Pancreas (tissue), 10 donors: ENCODE measurements at regions not wholly inside any gene's neighbourhood (a gene's known extent, or its start where the extent isn't known, plus 50 kb on each side); places are given as distances from the start of the nearest gene placed in this dataset.

ENCODE experiments used
- ATAC-seq, 4 donors: fragments of 200-7000 bp; cut with Tn5 transposase; one replicate each; pipeline versions ENCODE4 v1.8.0 to v1.9.1; 2020; ENCODE audit warnings: mild to moderate bottlenecking in 4 of 4, moderate library complexity in 4 of 4
- DNase-seq, 6 donors: peaks; one replicate each; pipeline ENCODE4 v3.0.0-alpha.2; 2020
- FAIRE-seq: peaks from 2 replicates; lab custom pipeline; 2012; peaks lifted over from hg19 to GRCh38; lab: Jason Lieb, UNC
- H3K27ac ChIP-seq, 4 donors: fragments of 200-600 bp; sonication (generic); 1 replicate in 3 of 4; 2 replicates in 1 of 4; pipeline versions ENCODE4 v1.5.0 to v1.8.0; 2020
- H3K27me3 ChIP-seq, 4 donors: fragments of 200-600 bp; one replicate each; pipeline ENCODE4 v1.8.0; 2021
- H3K36me3 ChIP-seq, 3 donors: fragments of 200-600 bp; sonication (generic) in 1 of 3; one replicate each; pipeline versions ENCODE4 v1.5.0 to v1.8.0; 2020 to 2021
- H3K4me1 ChIP-seq, 3 donors: fragments of 200-600 bp; one replicate each; pipeline ENCODE4 v1.8.0; 2021
- H3K4me3 ChIP-seq, 4 donors: fragments of 200-600 bp; sonication (generic) in 2 of 4; one replicate each; pipeline versions ENCODE4 v1.5.0 to v1.8.0; 2020 to 2021
- H3K9me3 ChIP-seq, 4 donors: fragments of 200-600 bp; one replicate each; pipeline ENCODE4 v1.8.0; 2021
- CTCF ChIP-seq, 4 donors: fragments of 200-600 bp; sonication (generic) in 3 of 4; IDR thresholded peaks; one replicate each; pipeline versions ENCODE4 v1.5.0 to v1.8.0; 2021; ENCODE audit warnings: antibody characterized with exemption in 4 of 4
- WGBS, 2 donors: extraction: QIAGEN DNeasy Blood & Tissue Kit; methylation state at CpG; one replicate each; pipeline ENCODE4 v1.1.7; 2013; 5-methylcytosine and 5-hydroxymethylcytosine counted together
- intact Hi-C, 3 donors: fragments of 100-400 bp; cut with DNase I; formaldehyde crosslinking; loops; one replicate each; pipeline versions ENCODE4 v1.11.1 to v1.14.2; 2022
- donor health status: healthy with polysubstance abuse.
- donor health status: DM: no; HTN: no; CAD: no; lungs with moderate emphysema.
- donor health status: DM: no; HTN: no; CAD: no.
- donor health status: control.
- donor health status: control.
- donor health status: Bipolar disorder and iron deficiency.
- donor health status: DM: yes; HTN: yes; CAD: no.
- donor health status: DM: no; HTN: no; CAD: no.
- donor health status: DM: no; HTN: no; CAD: no.
- donor health status: DM: yes; HTN: yes; CAD: no.

GRCh38 chr3:182618981-182619591 is 174.2 kb upstream of the ATP11B start:
- ATAC-seq, result no peak
- no peak for TF ChIP-seq CTCF (IDR thresholded peaks at IDR 0.05)
- H3K9me3 ChIP-seq, result no peaks in the 10 kb centered on the region
- intact Hi-C loops, result no loop called here
- no peaks in the 10 kb centered on the region for H3K27me3 ChIP-seq
- no peaks in the 10 kb centered on the region for H3K4me1 ChIP-seq
- H3K27ac ChIP-seq, result no peak overlapping the region
- no peak overlapping the region for H3K4me3 ChIP-seq
- no peak for FAIRE-seq
- H3K36me3 ChIP-seq, result no peaks in the 10 kb centered on the region
- WGBS, 2 donors, result 78 to 85% methylated on average over 9 of the region's 9 CpGs
- no peak for DNase-seq

GRCh38 chr3:182620723-182621434 is 172.4 kb upstream of the ATP11B start:
- no peaks in the 10 kb centered on the region for H3K4me1 ChIP-seq
- no peaks in the 10 kb centered on the region for H3K36me3 ChIP-seq
- no peak overlapping the region for H3K4me3 ChIP-seq
- no peak for ATAC-seq
- TF ChIP-seq CTCF (IDR thresholded peaks at IDR 0.05), result no peak
- H3K27ac ChIP-seq, result no peak overlapping the region
- no peaks in the 10 kb centered on the region for H3K27me3 ChIP-seq
- intact Hi-C loops, result no loop called here
- no peak for FAIRE-seq
- no peaks in the 10 kb centered on the region for H3K9me3 ChIP-seq
- DNase-seq, result no peak

GRCh38 chr3:182621435-182622240 is 171.7 kb upstream of the ATP11B start:
- H3K27ac ChIP-seq, result no peak overlapping the region
- peak in 1 of 4 donors; percentile 11 for TF ChIP-seq CTCF (IDR thresholded peaks at IDR 0.05)

GRCh38 chr3:182622241-182622545 is 171.1 kb upstream of the ATP11B start:
- H3K9me3 ChIP-seq, result no peaks in the 10 kb centered on the region
- DNase-seq, result no peak

More at GRCh38 chr3:182621435-182622240, 171.7 kb upstream of the ATP11B start:
- Histone ChIP-seq H3K36me3 (no peaks in the 10 kb centered on the region), H3K4me1 (peaks cover 0 to 6% (median 5%) of the 10 kb centered on the region in 3 donors), H3K27me3 (no peaks in the 10 kb centered on the region), H3K9me3 (no peaks in the 10 kb centered on the region), H3K4me3 (no peak overlapping the region)
- intact Hi-C loops, result no loop called here
- WGBS, 2 donors, result 31 to 35% methylated on average over 4 of the region's 4 CpGs
- no peak for FAIRE-seq
- ATAC-seq, result no peak
- no peak for DNase-seq

More at GRCh38 chr3:182622241-182622545, 171.1 kb upstream of the ATP11B start:
- peak in 1 of 4 donors; percentile 1 for TF ChIP-seq CTCF (IDR thresholded peaks at IDR 0.05)
- intact Hi-C loops, result no loop called here
- no peaks in the 10 kb centered on the region for H3K36me3 ChIP-seq
- H3K4me3 ChIP-seq, result no peak overlapping the region
- FAIRE-seq (no peak), ATAC-seq (no peak)
- no peak overlapping the region for H3K27ac ChIP-seq
- H3K4me1 ChIP-seq, result peaks cover 0 to 10% (median 10%) of the 10 kb centered on the region in 3 donors
- no peaks in the 10 kb centered on the region for H3K27me3 ChIP-seq
